RWPE1 (cell line): ENCODE measurements at regions not wholly inside any gene's neighbourhood (a gene's known extent, or its start where the extent isn't known, plus 50 kb on each side); places are given as distances from the start of the nearest gene placed in this dataset.
"Not testable (repeated sequence)": the region's sequence is repeated elsewhere in the genome, so short reads cannot be mapped to it uniquely, and the experiment has no call there.

Experiments
- CTCF ChIA-PET: fragments of 350-600 bp; sonication (Branson Sonifier 250); formaldehyde crosslinking; extraction: SDS; loops from one replicate; lab custom pipeline; 2021; lab: Yijun Ruan, JAX
- POLR2A ChIA-PET: fragments of 400-600 bp; formaldehyde crosslinking; extraction: SDS; loops from one replicate; lab custom pipeline; 2020; ENCODE audit warnings: antibody characterized with exemption; ENCODE audit not compliant: low non-redundant PET; lab: Yijun Ruan, JAX
- DNase-seq: peaks from one replicate; pipeline ENCODE4 v3.0.0; 2012; ENCODE audit warnings: low spot score
- H3K27ac ChIP-seq: fragments of 450-650 bp; 2 replicates; pipeline ENCODE4 v1.5.1; 2017
- CTCF ChIP-seq: fragments of 450-650 bp; conservative IDR thresholded peaks from 2 replicates; pipeline ENCODE4 v1.5.1; 2017; ENCODE audit warnings: low read depth, mild to moderate bottlenecking

GRCh38 chrX:133483771-133484170, 68.5 kb upstream of the GPC4 start:
- CTCF ChIA-PET, H3K27ac ChIP-seq, DNase-seq, POLR2A ChIA-PET: not testable (repeated sequence)

GRCh38 chrX:133482056-133482952, 67.0 kb upstream of the GPC4 start:
- CTCF ChIA-PET = no interaction called here
- POLR2A ChIA-PET = no interaction called here

GRCh38 chrX:133477986-133478385, 62.7 kb upstream of the GPC4 start:
- DNase-seq = no peak
- ChIA-PET CTCF (interaction anchor here (0.6 kb wide), 2 partner anchors 37 to 618 kb away, joined by 4 to 5 read pairs; no protein-coding TSS in a partner anchor), POLR2A (no interaction called here)
- no peak for TF ChIP-seq CTCF
- H3K27ac ChIP-seq = no peak overlapping the region

More at GRCh38 chrX:133482056-133482952, 67.0 kb upstream of the GPC4 start:
- DNase-seq = no peak
- H3K27ac ChIP-seq = no peak overlapping the region
- TF ChIP-seq CTCF = no peak

GRCh38 chrX:133475953-133476352, 60.7 kb upstream of the GPC4 start:
- ChIA-PET CTCF (no interaction called here), POLR2A (no interaction called here)
- no peak overlapping the region for H3K27ac ChIP-seq
- TF ChIP-seq CTCF = no peak
- DNase-seq = no peak

GRCh38 chrX:133475521-133475920, 60.2 kb upstream of the GPC4 start:
- ChIA-PET CTCF (no interaction called here), POLR2A (no interaction called here)
- no peak overlapping the region for H3K27ac ChIP-seq
- no peak for TF ChIP-seq CTCF
- DNase-seq = no peak

GRCh38 chrX:133474574-133474973, 59.3 kb upstream of the GPC4 start:
- ChIA-PET POLR2A (no interaction called here), CTCF (no interaction called here)
- TF ChIP-seq CTCF = no peak
- no peak overlapping the region for H3K27ac ChIP-seq
- DNase-seq = no peak

GRCh38 chrX:133473451-133473850, 58.2 kb upstream of the GPC4 start:
- H3K27ac ChIP-seq = no peak overlapping the region
- ChIA-PET POLR2A (no interaction called here), CTCF (no interaction called here)
- no peak for DNase-seq
- TF ChIP-seq CTCF = no peak
